Loucy (cell line): ENCODE measurements at regions not wholly inside any gene's neighbourhood (a gene's known extent, or its start where the extent isn't known, plus 50 kb on each side); places are given as distances from the start of the nearest gene placed in this dataset.

Source experiments
- CTCF ChIP-seq: fragments of 200-600 bp; sonication (generic); conservative IDR thresholded peaks from 2 replicates; pipeline ENCODE4 v1.5.1; 2014; ENCODE audit warnings: mild to moderate bottlenecking, antibody characterized with exemption, low read length
- EZH2phosphoT487 ChIP-seq: fragments of 200-600 bp; IDR thresholded peaks from 2 replicates; pipeline ENCODE4 v1.6.1; 2018; ENCODE audit warnings: antibody characterized with exemption, mild to moderate bottlenecking, moderate library complexity, borderline replicate concordance

DNA sequence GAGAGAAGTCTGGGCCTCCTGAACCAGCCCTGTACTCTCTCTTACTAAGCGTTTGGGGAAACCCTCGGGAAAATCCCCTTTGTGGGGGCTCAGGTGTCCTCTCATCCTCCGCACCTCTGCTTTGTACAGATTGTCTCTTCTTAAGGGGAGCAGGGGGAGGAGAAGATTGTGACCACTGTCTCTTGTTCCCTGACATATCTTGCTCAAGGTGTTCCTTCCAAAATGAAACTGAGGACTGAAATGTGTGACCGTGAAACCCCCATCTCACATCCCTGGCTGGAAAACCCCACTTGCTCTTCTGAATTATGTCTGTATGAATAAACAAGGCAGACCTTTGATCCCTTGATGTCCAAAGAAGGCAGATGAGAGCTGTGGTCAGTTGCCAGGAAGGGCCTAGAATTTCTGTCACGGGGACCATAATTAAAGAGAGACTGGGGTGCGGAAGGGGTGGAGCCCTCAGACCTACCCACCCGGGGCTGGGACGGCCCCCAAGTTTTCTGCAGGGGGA is 369.8 kb downstream of the AACS start:
- TF ChIP-seq CTCF: no peak
- TF ChIP-seq EZH2phosphoT487: no peak
